ENCODE measurements at regions not wholly inside any gene's neighbourhood (a gene's known extent, or its start where the extent isn't known, plus 50 kb on each side); places are given as distances from the start of the nearest gene placed in this dataset.
"Not testable (repeated sequence)": the region's sequence is repeated elsewhere in the genome, so short reads cannot be mapped to it uniquely, and the experiment has no call there.

DNA sequence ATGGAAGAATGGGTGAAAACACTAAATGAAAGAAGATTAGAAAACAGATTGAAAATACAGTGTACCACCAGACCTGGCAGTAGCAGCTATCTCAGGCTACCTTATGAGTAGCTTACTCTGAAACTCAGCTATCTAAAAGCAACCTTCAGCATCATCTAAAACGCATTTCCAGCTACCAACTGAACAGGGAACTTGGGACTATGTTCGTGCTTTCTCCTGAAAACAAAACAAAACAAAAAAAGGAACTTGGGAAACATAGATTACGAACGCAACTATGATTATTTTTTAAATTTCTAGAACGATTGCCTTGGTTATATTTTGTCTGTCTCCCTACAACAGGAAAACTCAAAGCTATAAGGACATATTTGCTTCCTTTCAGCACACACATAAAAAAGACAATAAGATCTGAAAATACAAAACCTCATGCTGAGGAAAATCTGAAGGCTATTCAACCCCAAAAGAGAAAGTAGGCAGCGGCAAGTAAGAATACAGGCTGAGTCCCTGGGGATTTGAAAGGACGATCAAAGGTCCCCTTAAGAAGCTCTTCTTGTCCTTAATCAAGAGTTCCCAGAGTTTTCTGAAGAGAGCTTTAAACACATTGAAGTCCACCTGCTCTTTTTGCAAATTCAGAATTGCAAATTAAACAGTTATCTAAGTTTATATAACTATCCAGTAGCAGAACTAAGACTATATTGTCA is 53.4 kb downstream of the OR2K2 start:
- H3K27me3 Mint-ChIP-seq, result peaks cover 6% of the 10 kb centered on the region in 2 donors

DNA sequence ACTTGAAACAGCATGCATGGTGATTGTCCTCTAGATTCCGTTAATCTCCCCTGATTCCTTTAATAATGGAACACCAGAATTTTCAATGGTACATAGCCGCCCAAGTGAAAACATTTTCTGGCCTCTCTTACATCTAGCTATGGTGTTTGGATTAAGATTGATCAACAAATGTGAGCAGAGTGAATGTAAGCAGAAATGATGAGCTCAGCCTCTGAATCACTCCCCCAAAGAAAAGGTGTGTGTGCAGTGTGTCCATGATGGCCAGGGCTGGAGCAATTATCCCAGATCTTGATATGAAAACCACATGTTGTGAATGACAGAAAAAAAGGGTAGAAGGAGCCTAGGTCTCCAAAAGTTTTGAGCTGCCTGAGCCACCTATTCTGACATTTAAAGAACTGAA is 55.3 kb downstream of the OR2K2 start:
- no peaks in the 10 kb centered on the region for H3K4me1 Mint-ChIP-seq
- Histone ChIP-seq H3K27me3 (ENCODE audit: insufficient read depth, low read length, poor library complexity, severe bottlenecking) (no peaks in the 10 kb centered on the region), H3K4me1 (ENCODE audit: insufficient read depth, low read length) (no peaks in the 10 kb centered on the region), H3K4me3 (ENCODE audit: low read length) (no peak overlapping the region), H3K9me3 (ENCODE audit: low read length) (no peaks in the 10 kb centered on the region), H3K27ac (ENCODE audit: low read depth, low read length) (no peak overlapping the region), H3K36me3 (ENCODE audit: insufficient read depth, low read length) (no peaks in the 10 kb centered on the region)
- DNase-seq, result no peak
- CTCF ChIA-PET, result interaction anchor here (1.1 kb wide), 1 partner anchor 12 kb away, joined by 3 read pairs; no protein-coding TSS in a partner anchor
- peaks cover 0 to 4% of the 10 kb centered on the region in 2 donors for H3K27me3 Mint-ChIP-seq
- no peak overlapping the region for H3K4me3 Mint-ChIP-seq
- POLR2A ChIA-PET, result no interaction called here
- H3K36me3 Mint-ChIP-seq, result no peaks in the 10 kb centered on the region
- no peaks in the 10 kb centered on the region for H3K9me3 Mint-ChIP-seq
- no peak overlapping the region for H3K27ac Mint-ChIP-seq

More for the DNA sequence above, 53.4 kb downstream of the OR2K2 start:
- no peaks in the 10 kb centered on the region for H3K36me3 Mint-ChIP-seq
- no peak overlapping the region for H3K27ac ChIP-seq (ENCODE audit: low read depth, low read length)
- H3K36me3 ChIP-seq (ENCODE audit: insufficient read depth, low read length), result no peaks in the 10 kb centered on the region
- no peaks in the 10 kb centered on the region for H3K4me1 Mint-ChIP-seq
- H3K9me3 ChIP-seq (ENCODE audit: low read length), result no peaks in the 10 kb centered on the region
- H3K27me3 ChIP-seq (ENCODE audit: insufficient read depth, low read length, poor library complexity, severe bottlenecking), result no peaks in the 10 kb centered on the region
- H3K4me1 ChIP-seq (ENCODE audit: insufficient read depth, low read length), result no peaks in the 10 kb centered on the region
- no peak overlapping the region for H3K4me3 Mint-ChIP-seq
- no peaks in the 10 kb centered on the region for H3K9me3 Mint-ChIP-seq
- no peak overlapping the region for H3K27ac Mint-ChIP-seq
- no peak overlapping the region for H3K4me3 ChIP-seq (ENCODE audit: low read length)
- ChIA-PET CTCF (no interaction called here), POLR2A (no interaction called here)
- DNase-seq, result no peak

GRCh38 chr9:111272581-111272980 is 57.4 kb downstream of the OR2K2 start:
- H3K4me3 ChIP-seq (ENCODE audit: low read length), result no peak overlapping the region
- H3K4me3 Mint-ChIP-seq, result no peak overlapping the region
- CTCF ChIA-PET, result no interaction called here
- H3K27ac ChIP-seq (ENCODE audit: low read depth, low read length), result no peak overlapping the region
- POLR2A ChIA-PET, result no interaction called here
- no peaks in the 10 kb centered on the region for H3K9me3 ChIP-seq (ENCODE audit: low read length)
- H3K4me1 ChIP-seq (ENCODE audit: insufficient read depth, low read length), result no peaks in the 10 kb centered on the region
- no peaks in the 10 kb centered on the region for H3K9me3 Mint-ChIP-seq
- no peaks in the 10 kb centered on the region for H3K36me3 Mint-ChIP-seq
- H3K27me3 ChIP-seq (ENCODE audit: insufficient read depth, low read length, poor library complexity, severe bottlenecking), result no peaks in the 10 kb centered on the region
- H3K36me3 ChIP-seq (ENCODE audit: insufficient read depth, low read length), result no peaks in the 10 kb centered on the region
- DNase-seq, result no peak
- H3K27ac Mint-ChIP-seq, result no peak overlapping the region
- H3K4me1 Mint-ChIP-seq, result no peaks in the 10 kb centered on the region
- peaks cover 0 to 4% of the 10 kb centered on the region in 2 donors for H3K27me3 Mint-ChIP-seq

DNA sequence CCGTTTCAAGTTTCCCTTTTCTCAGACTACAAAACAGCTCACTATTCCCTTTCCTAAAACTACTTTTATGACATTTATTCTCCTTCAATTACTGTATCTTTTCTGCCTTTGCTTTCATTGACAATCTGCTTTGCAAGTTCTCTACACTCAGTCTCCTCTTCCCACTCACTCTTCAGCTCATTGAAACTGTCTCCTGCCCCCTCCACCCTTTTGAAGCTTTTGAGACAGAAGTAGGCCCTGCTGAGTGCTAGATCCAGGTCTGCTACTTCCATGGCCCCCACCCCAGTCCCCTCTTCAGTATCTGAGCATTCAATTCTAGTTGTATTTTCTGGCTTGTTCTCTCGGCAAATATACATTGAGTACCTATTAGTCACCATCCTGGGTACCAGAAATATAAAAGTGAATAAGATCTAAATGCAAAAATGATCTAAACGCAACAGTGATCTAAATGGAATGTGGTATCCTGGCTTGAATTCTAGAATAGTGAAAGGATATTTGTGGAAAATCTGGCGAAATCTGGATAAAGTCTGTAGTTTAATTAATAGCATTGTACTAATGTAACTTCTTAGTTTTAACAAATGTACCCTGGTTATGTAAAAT is 58.4 kb downstream of the OR2K2 start:
- peaks cover 0 to 4% (median 2%) of the 10 kb centered on the region in 5 donors for H3K9me3 Mint-ChIP-seq
- no peak overlapping the region for H3K4me3 Mint-ChIP-seq

GRCh38 chr9:111271047-111271446 is 59.0 kb downstream of the OR2K2 start:
- Mint-ChIP-seq H3K4me1 (no peaks in the 10 kb centered on the region), H3K36me3 (no peaks in the 10 kb centered on the region), H3K27me3 (peaks cover 0 to 2% of the 10 kb centered on the region in 2 donors), H3K27ac (no peak overlapping the region), H3K9me3 (peaks cover 0 to 5% (median 4%) of the 10 kb centered on the region in 5 donors), H3K4me3 (no peak overlapping the region)
- no peaks in the 10 kb centered on the region for H3K9me3 ChIP-seq (ENCODE audit: low read length)
- H3K36me3 ChIP-seq (ENCODE audit: insufficient read depth, low read length), result no peaks in the 10 kb centered on the region
- CTCF ChIA-PET, result no interaction called here
- H3K27ac ChIP-seq (ENCODE audit: low read depth, low read length), result no peak overlapping the region
- no peak for DNase-seq
- H3K4me3 ChIP-seq (ENCODE audit: low read length), result no peak overlapping the region
- POLR2A ChIA-PET, result no interaction called here
- no peaks in the 10 kb centered on the region for H3K27me3 ChIP-seq (ENCODE audit: insufficient read depth, low read length, poor library complexity, severe bottlenecking)
- no peaks in the 10 kb centered on the region for H3K4me1 ChIP-seq (ENCODE audit: insufficient read depth, low read length)

More for the DNA sequence above, 58.4 kb downstream of the OR2K2 start:
- no peak for DNase-seq
- Histone ChIP-seq H3K36me3 (ENCODE audit: insufficient read depth, low read length) (no peaks in the 10 kb centered on the region), H3K27ac (ENCODE audit: low read depth, low read length) (no peak overlapping the region), H3K4me1 (ENCODE audit: insufficient read depth, low read length) (no peaks in the 10 kb centered on the region), H3K4me3 (ENCODE audit: low read length) (no peak overlapping the region), H3K27me3 (ENCODE audit: insufficient read depth, low read length, poor library complexity, severe bottlenecking) (no peaks in the 10 kb centered on the region), H3K9me3 (ENCODE audit: low read length) (no peaks in the 10 kb centered on the region)
- ChIA-PET CTCF (no interaction called here), POLR2A (no interaction called here)
- peaks cover 0 to 2% of the 10 kb centered on the region in 2 donors for H3K27me3 Mint-ChIP-seq
- H3K36me3 Mint-ChIP-seq, result no peaks in the 10 kb centered on the region
- no peaks in the 10 kb centered on the region for H3K4me1 Mint-ChIP-seq
- H3K27ac Mint-ChIP-seq, result no peak overlapping the region

DNA sequence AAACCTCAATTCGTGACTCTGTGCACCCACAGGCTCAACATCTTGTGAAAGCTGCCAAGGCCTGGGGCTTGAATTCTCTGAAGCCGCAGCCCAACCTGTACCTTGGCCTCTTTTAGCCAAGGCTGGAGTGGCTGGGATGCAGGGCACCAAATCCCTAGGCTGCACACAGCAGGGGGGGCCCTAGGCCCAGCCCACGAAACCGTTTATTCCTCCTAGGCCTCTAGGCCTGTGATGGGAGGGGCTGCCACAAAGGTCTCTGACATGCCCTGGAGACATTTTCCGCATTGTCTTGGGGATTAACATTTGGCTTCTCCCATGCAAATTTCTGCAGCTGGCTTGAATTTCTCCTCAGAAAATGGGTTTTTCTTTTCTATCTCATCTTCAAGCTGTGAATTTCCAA is 64.0 kb downstream of the OR2K2 start:
- H3K9me3 Mint-ChIP-seq, POLR2A ChIA-PET: not testable (repeated sequence)

DNA sequence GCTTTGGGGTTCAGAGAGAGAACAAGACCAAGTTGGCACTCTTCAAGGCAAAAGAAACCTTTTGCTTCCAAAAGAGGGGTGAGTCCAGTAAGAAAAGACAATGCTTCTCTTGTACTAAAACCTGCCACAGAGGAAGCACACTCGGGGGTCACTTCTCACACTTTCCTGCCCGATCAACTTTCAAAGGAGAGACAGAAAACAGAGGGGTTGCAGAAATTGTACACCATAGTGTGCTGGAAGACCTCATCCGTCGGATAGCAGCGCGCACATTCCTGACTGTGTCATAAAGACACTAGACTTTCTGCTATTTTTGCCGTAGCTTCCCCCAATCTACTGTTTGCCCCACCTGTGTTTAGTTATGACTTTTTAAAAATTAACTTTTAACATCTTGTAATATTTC is 66.9 kb downstream of the OR2K2 start:
- Histone ChIP-seq H3K27ac (ENCODE audit: low read depth, low read length) (no peak overlapping the region), H3K4me3 (ENCODE audit: low read length) (no peak overlapping the region), H3K4me1 (ENCODE audit: insufficient read depth, low read length) (no peaks in the 10 kb centered on the region), H3K36me3 (ENCODE audit: insufficient read depth, low read length) (no peaks in the 10 kb centered on the region), H3K9me3 (ENCODE audit: low read length) (no peaks in the 10 kb centered on the region), H3K27me3 (ENCODE audit: insufficient read depth, low read length, poor library complexity, severe bottlenecking) (no peaks in the 10 kb centered on the region)
- Mint-ChIP-seq H3K9me3 (peaks cover 0 to 8% (median 5%) of the 10 kb centered on the region in 5 donors), H3K36me3 (no peaks in the 10 kb centered on the region), H3K4me1 (no peaks in the 10 kb centered on the region), H3K27ac (no peak overlapping the region), H3K27me3 (peaks cover 0 to 4% of the 10 kb centered on the region in 2 donors), H3K4me3 (no peak overlapping the region)
- ChIA-PET CTCF (no interaction called here), POLR2A (no interaction called here)
- DNase-seq, result no peak

More for the DNA sequence above, 64.0 kb downstream of the OR2K2 start:
- H3K36me3 Mint-ChIP-seq; H3K27ac Mint-ChIP-seq; H3K4me3 Mint-ChIP-seq; H3K4me1 ChIP-seq (ENCODE audit: insufficient read depth, low read length); CTCF ChIA-PET; H3K27me3 Mint-ChIP-seq; H3K36me3 ChIP-seq (ENCODE audit: insufficient read depth, low read length); H3K27ac ChIP-seq (ENCODE audit: low read depth, low read length); H3K9me3 ChIP-seq (ENCODE audit: low read length); H3K4me3 ChIP-seq (ENCODE audit: low read length); H3K27me3 ChIP-seq (ENCODE audit: insufficient read depth, low read length, poor library complexity, severe bottlenecking); H3K4me1 Mint-ChIP-seq; DNase-seq: not testable (repeated sequence)

GRCh38 chr9:111258875-111259271 is 71.2 kb downstream of the OR2K2 start:
- Mint-ChIP-seq H3K36me3 (no peaks in the 10 kb centered on the region), H3K27ac (no peak overlapping the region), H3K4me3 (no peak overlapping the region), H3K4me1 (no peaks in the 10 kb centered on the region), H3K9me3 (peaks cover 0 to 7% (median 0%) of the 10 kb centered on the region in 5 donors), H3K27me3 (peaks cover 0 to 4% of the 10 kb centered on the region in 2 donors)
- DNase-seq, result no peak
- H3K36me3 ChIP-seq (ENCODE audit: insufficient read depth, low read length), result no peaks in the 10 kb centered on the region
- H3K4me1 ChIP-seq (ENCODE audit: insufficient read depth, low read length), result no peaks in the 10 kb centered on the region
- no peaks in the 10 kb centered on the region for H3K9me3 ChIP-seq (ENCODE audit: low read length)
- ChIA-PET POLR2A (no interaction called here), CTCF (no interaction called here)
- no peaks in the 10 kb centered on the region for H3K27me3 ChIP-seq (ENCODE audit: insufficient read depth, low read length, poor library complexity, severe bottlenecking)
- no peak overlapping the region for H3K27ac ChIP-seq (ENCODE audit: low read depth, low read length)
- no peak overlapping the region for H3K4me3 ChIP-seq (ENCODE audit: low read length)
